K562 (cell line): ENCODE measurements at regions not wholly inside any gene's neighbourhood (a gene's known extent, or its start where the extent isn't known, plus 50 kb on each side); places are given as distances from the start of the nearest gene placed in this dataset.

Experiments
- ATAC-seq: fragments of 200-7000 bp; cut with Tn5 transposase; 3 replicates; pipeline ENCODE4 v1.9.1; 2020; ENCODE audit warnings: moderate library complexity
- BruUV-seq: library from RNA; stranded (reverse); fragments of 400-500 nt; replicated peaks from 2 replicates; lab custom pipeline; 2021; lab: Mats Ljungman, UMichigan
- CTCF ChIA-PET: fragments of 300-600 bp; formaldehyde crosslinking; extraction: SDS; loops from one replicate; lab custom pipeline; 2021; ENCODE audit warnings: low intra/inter-chr PET ratio; lab: Yijun Ruan, JAX
- POLR2A ChIA-PET: fragments of 300-600, 350-650 bp; sonication (Branson Sonifier 250); formaldehyde crosslinking; extraction: SDS; loops from one replicate; lab custom pipeline; 2021; ENCODE audit warnings: antibody characterized with exemption, inconsistent platforms; lab: Yijun Ruan, JAX
- DNase-seq, 4 experiments: peaks; one replicate each; pipeline versions ENCODE4 v3.0.0 to v3.0.0-alpha.2; 2011 to 2018; ENCODE audit warnings: low spot score in 3 of 4, mixed read lengths in 3 of 4; ENCODE audit errors: extremely low read depth in 1 of 4
- FAIRE-seq: peaks from 2 replicates; lab custom pipeline; 2011; peaks lifted over from hg19 to GRCh38; lab: Jason Lieb, UNC
- H2AFZ ChIP-seq: 2 replicates; pipeline ENCODE4 v1.6.0; 2011; ENCODE audit warnings: low read depth, low read length, control low read depth, inconsistent platforms
- H3K27ac ChIP-seq: fragments of 200-600 bp; 3 replicates; pipeline ENCODE4 v1.8.0; 2011; ENCODE audit warnings: low read depth, mild to moderate bottlenecking, control low read depth, inconsistent platforms, low read length, moderate library complexity, mixed read lengths; ENCODE audit errors: extremely low read depth
- H3K27me3 ChIP-seq, 2 experiments: fragments of 300-600 bp in 1 of 2; 2 replicates in 1 of 2; 3 replicates in 1 of 2; pipeline versions ENCODE4 v1.6.0 to v1.8.0; 2011; ENCODE audit warnings: inconsistent platforms in 2 of 2, low read length in 2 of 2, mild to moderate bottlenecking in 1 of 2, mixed read lengths in 1 of 2, moderate library complexity in 1 of 2; ENCODE audit not compliant: control insufficient read depth in 2 of 2, insufficient read depth in 2 of 2
- H3K36me3 ChIP-seq: fragments of 300-600 bp; 3 replicates; pipeline ENCODE4 v1.8.0; 2011; ENCODE audit warnings: mild to moderate bottlenecking, low read length, inconsistent platforms; ENCODE audit not compliant: control insufficient read depth, insufficient read depth
- H3K4me1 ChIP-seq, 2 experiments: fragments of 200-600 bp in 1 of 2; replicated peaks in 1 of 2; 2 replicates in 1 of 2; 3 replicates in 1 of 2; pipeline versions ENCODE4 v1.5.1 to v1.8.0; 2011; ENCODE audit warnings: inconsistent platforms in 2 of 2, low read length in 2 of 2, mild to moderate bottlenecking in 1 of 2, mixed read lengths in 1 of 2, moderate library complexity in 1 of 2; ENCODE audit not compliant: control insufficient read depth in 2 of 2, insufficient read depth in 2 of 2
- H3K4me2 ChIP-seq: 2 replicates; pipeline ENCODE4 v1.6.1; 2011; ENCODE audit warnings: low read length, control low read depth, inconsistent platforms, mixed read lengths; ENCODE audit not compliant: insufficient read depth
- H3K4me3 ChIP-seq: fragments of 200-600 bp; sonication (generic), shearing (Covaris generic); 2 replicates; pipeline ENCODE4 v1.5.1; 2016; ENCODE audit warnings: control low read depth, inconsistent platforms
- H3K79me2 ChIP-seq: fragments of 200-600 bp; 3 replicates; pipeline ENCODE4 v1.8.0; 2011; ENCODE audit warnings: low read length, inconsistent platforms; ENCODE audit not compliant: control insufficient read depth, insufficient read depth
- H3K9ac ChIP-seq, 2 experiments: 2 replicates each; pipeline versions ENCODE4 v1.6.0 to v1.6.1; 2011; ENCODE audit warnings: low read depth in 2 of 2, low read length in 2 of 2, control low read depth in 1 of 2, inconsistent platforms in 1 of 2, mild to moderate bottlenecking in 1 of 2, mixed read lengths in 1 of 2; ENCODE audit not compliant: insufficient read depth in 1 of 2
- H3K9me1 ChIP-seq: one replicate; pipeline ENCODE4 v1.6.0; 2011; ENCODE audit warnings: inconsistent platforms, mild to moderate bottlenecking, low read length, moderate library complexity; ENCODE audit not compliant: control insufficient read depth, insufficient read depth
- H3K9me3 ChIP-seq: replicated peaks from 2 replicates; pipeline ENCODE4 v1.5.1; 2011; ENCODE audit warnings: low read depth, low read length, inconsistent platforms; ENCODE audit not compliant: control insufficient read depth, insufficient read depth
- H4K20me1 ChIP-seq: replicated peaks from 2 replicates; pipeline ENCODE4 v1.6.1; 2011; ENCODE audit warnings: low read length, inconsistent platforms, mixed read lengths; ENCODE audit not compliant: control insufficient read depth, insufficient read depth
- ARID3B ChIP-seq: fragments of 250-450 bp; sonication (Bioruptor Pico); IDR thresholded peaks from 2 replicates; pipeline ENCODE4 v1.4.0; 2020; ENCODE audit warnings: borderline replicate concordance
- ELK3 ChIP-seq: fragments of 450-650 bp; formaldehyde crosslinking; IDR thresholded peaks from 2 replicates; pipeline ENCODE4 v1.4.0; 2020; ENCODE audit warnings: mild to moderate bottlenecking
- HBP1 ChIP-seq: fragments of 450-650 bp; formaldehyde crosslinking; IDR thresholded peaks from 2 replicates; pipeline ENCODE4 v1.4.0; 2022; ENCODE audit warnings: missing genetic modification characterization
- HDAC8 ChIP-seq: fragments of 450-650 bp; IDR thresholded peaks from 2 replicates; pipeline ENCODE4 v1.6.1; 2016; ENCODE audit warnings: mild to moderate bottlenecking, missing genetic modification characterization, moderate library complexity, missing compliant biosample characterization
- LARP7 ChIP-seq: fragments of 450-650 bp; IDR thresholded peaks from 2 replicates; pipeline ENCODE4 v1.6.1; 2016
- POLR2AphosphoS5 ChIP-seq: IDR thresholded peaks from 2 replicates; pipeline ENCODE4 v1.6.1; 2011; ENCODE audit warnings: mild to moderate bottlenecking, low read depth, low read length, moderate library complexity; ENCODE audit not compliant: control insufficient read depth, insufficient read depth
- POU5F1 ChIP-seq: fragments of 150-350 bp; IDR thresholded peaks from 2 replicates; pipeline ENCODE4 v1.6.1; 2014; ENCODE audit warnings: borderline replicate concordance, low read length, low read depth, mild to moderate bottlenecking; ENCODE audit not compliant: partially characterized antibody
- XRCC5 ChIP-seq: fragments of 200-400 bp; formaldehyde crosslinking; IDR thresholded peaks from 2 replicates; pipeline ENCODE4 v1.6.1; 2017; ENCODE audit warnings: low read depth, mild to moderate bottlenecking, low read length
- ZNF263 ChIP-seq: sonication (generic); formaldehyde crosslinking; IDR thresholded peaks from 2 replicates; pipeline ENCODE4 v1.8.0; 2022; ENCODE audit warnings: mild to moderate bottlenecking, missing genetic modification reagents, borderline replicate concordance
- ZNF57 ChIP-seq: fragments of 450-650 bp; formaldehyde crosslinking; IDR thresholded peaks from 2 replicates; pipeline ENCODE4 v1.4.0; 2020; ENCODE audit warnings: mild to moderate bottlenecking, moderate library complexity
- WGBS: fragments of 100-300 bp; shearing (Covaris generic); methylation state at CpG from one replicate; pipeline ENCODE4 v1.1.6; 2016; ENCODE audit warnings: low coverage, mixed read lengths; ENCODE audit not compliant: insufficient coverage; ENCODE audit errors: missing lambda C conversion rate; 5-methylcytosine and 5-hydroxymethylcytosine counted together
- in situ Hi-C: fragments of 300-500 bp; cut with MboI; formaldehyde crosslinking; loops from 4 replicates; pipeline ENCODE4 v1.15.0; 2018; ENCODE audit warnings: inconsistent platforms, mixed read lengths
- intact Hi-C: fragments of 100-400 bp; cut with micrococcal nuclease; formaldehyde crosslinking; loops from 2 replicates; pipeline ENCODE4 v1.14.2; 2022

- no peak for TF ChIP-seq POU5F1
- TF ChIP-seq ELK3 (CRISPR knock-in tag) = no peak
- TF ChIP-seq HDAC8 = no peak
- TF ChIP-seq ZNF263 (CRISPR knock-in tag) = no peak
- no peak for TF ChIP-seq ZNF57 (CRISPR knock-in tag)
- TF ChIP-seq, all 486 proteins: peak for 0
Observed at GRCh38 chr11:28799316-28799715, 691.1 kb downstream of the METTL15 start (continued).

- Histone ChIP-seq H3K9ac (no peak overlapping the region), H3K27ac (no peak overlapping the region), H3K27me3 (no peaks in the 10 kb centered on the region), H4K20me1 (no peaks in the 10 kb centered on the region), H3K79me2 (no peaks in the 10 kb centered on the region), H2AFZ (no peak overlapping the region), H3K4me1 (no peaks in the 10 kb centered on the region), H3K9me1 (no peaks in the 10 kb centered on the region), H3K36me3 (no peaks in the 10 kb centered on the region), H3K4me2 (no peak overlapping the region), H3K4me3 (no peak overlapping the region), H3K9me3 (no peaks in the 10 kb centered on the region)
- FAIRE-seq (no peak), ATAC-seq (no peak), DNase-seq (no peak)
- ChIA-PET POLR2A (no interaction called here), CTCF (no interaction called here)
- in situ Hi-C loops = no loop called here
- 0% methylated on average over 2 of the region's 2 CpGs for WGBS
- intact Hi-C loops = no loop called here
- no peak for TF ChIP-seq LARP7
- no peak for TF ChIP-seq XRCC5
- no peak for TF ChIP-seq POLR2AphosphoS5
- TF ChIP-seq ARID3B (CRISPR knock-in tag) = no peak
- no peak for TF ChIP-seq HBP1 (CRISPR knock-in tag)
- no TSS peak for BruUV-seq
Observed at GRCh38 chr11:28798286-28798685, 690.1 kb downstream of the METTL15 start.
